ENCODE measurements at regions not wholly inside any gene's neighbourhood (a gene's known extent, or its start where the extent isn't known, plus 50 kb on each side); places are given as distances from the start of the nearest gene placed in this dataset.

- Histone ChIP-seq H3K4me3 (ENCODE audit: low read depth in 1 of 3, low read length in 3 of 3) (no peak overlapping the region), H3K9ac (ENCODE audit: low read depth in 1 of 2, low read length in 2 of 2) (no peak overlapping the region), H3K27me3 (ENCODE audit: control insufficient read depth in 4 of 4, insufficient read depth in 4 of 4, low read length in 3 of 4) (no peaks in the 10 kb centered on the region), H3K9me3 (ENCODE audit: control insufficient read depth in 4 of 4, low read length in 3 of 4) (no peaks in the 10 kb centered on the region), H3K4me1 (ENCODE audit: control insufficient read depth in 4 of 4, insufficient read depth in 4 of 4, low read length in 3 of 4) (peaks cover 0 to 2% (median 0%) of the 10 kb centered on the region in 4 donors), H3K36me3 (ENCODE audit: control insufficient read depth in 4 of 4, insufficient read depth in 3 of 4, low read depth in 1 of 4, low read length in 3 of 4) (no peaks in the 10 kb centered on the region), H3K27ac (ENCODE audit: low read depth in 1 of 2, low read length in 2 of 2) (no peak overlapping the region)
- DNase-seq (ENCODE audit: low spot score), result no peak
- no peak for TF ChIP-seq FOXA2 (IDR thresholded peaks at IDR 0.05)
- no peak for TF ChIP-seq MAX (IDR thresholded peaks at IDR 0.05)
- TF ChIP-seq NR2F2 (IDR thresholded peaks at IDR 0.05), result no peak
- no peak for TF ChIP-seq HNF4G (IDR thresholded peaks at IDR 0.05)
- no peak for TF ChIP-seq SP1 (IDR thresholded peaks at IDR 0.05)
- TF ChIP-seq EGR1 (IDR thresholded peaks at IDR 0.05; ENCODE audit: low read depth in 2 of 2), result no peak
- no peak for TF ChIP-seq RXRA (IDR thresholded peaks at IDR 0.05)
- TF ChIP-seq TAF1 (conservative IDR thresholded peaks at IDR 0.05), result no peak
- no peak for TF ChIP-seq CTCF (IDR thresholded peaks at IDR 0.05; ENCODE audit: low read depth, low read length, missing input control)
- no peak for TF ChIP-seq RAD21 (IDR thresholded peaks at IDR 0.05)
- no peak for TF ChIP-seq ZBTB33 (IDR thresholded peaks at IDR 0.05)
- TF ChIP-seq JUND (IDR thresholded peaks at IDR 0.05), result no peak
- WGBS, result 75% methylated on average over 10 of the region's 10 CpGs
These were observed 116.9 kb downstream of the EFNB1 start for GRCh38 chrX:68945603-68946228.

GRCh38 chrX:68945081-68945602, 116.3 kb downstream of the EFNB1 start:
- H3K27ac ChIP-seq (ENCODE audit: low read depth in 1 of 2, low read length in 2 of 2), result no peak overlapping the region
- H3K9ac ChIP-seq (ENCODE audit: low read depth in 1 of 2, low read length in 2 of 2), result no peak overlapping the region
- no peaks in the 10 kb centered on the region for H3K9me3 ChIP-seq (ENCODE audit: control insufficient read depth in 4 of 4, low read length in 3 of 4)
- H3K4me3 ChIP-seq (ENCODE audit: low read depth in 1 of 3, low read length in 3 of 3), result no peak overlapping the region
- no peak for DNase-seq (ENCODE audit: low spot score)
- H3K36me3 ChIP-seq (ENCODE audit: control insufficient read depth in 4 of 4, insufficient read depth in 3 of 4, low read depth in 1 of 4, low read length in 3 of 4), result no peaks in the 10 kb centered on the region
- WGBS, result 82% methylated on average over 2 of the region's 2 CpGs
- peaks cover 0 to 2% (median 0%) of the 10 kb centered on the region in 4 donors for H3K4me1 ChIP-seq (ENCODE audit: control insufficient read depth in 4 of 4, insufficient read depth in 4 of 4, low read length in 3 of 4)
- H3K27me3 ChIP-seq (ENCODE audit: control insufficient read depth in 4 of 4, insufficient read depth in 4 of 4, low read length in 3 of 4), result no peaks in the 10 kb centered on the region
- TF ChIP-seq GABPA (IDR thresholded peaks at IDR 0.05 in 1 of 2, conservative IDR thresholded peaks at IDR 0.05 in 1 of 2), result no peak
- TF ChIP-seq CTCF (IDR thresholded peaks at IDR 0.05; ENCODE audit: low read depth, low read length, missing input control), result no peak
- no peak for TF ChIP-seq RAD21 (IDR thresholded peaks at IDR 0.05)
- no peak for TF ChIP-seq HNF4G (IDR thresholded peaks at IDR 0.05)
- TF ChIP-seq ZBTB33 (IDR thresholded peaks at IDR 0.05), result no peak
- no peak for TF ChIP-seq REST (IDR thresholded peaks at IDR 0.05)
- no peak for TF ChIP-seq NR2F2 (IDR thresholded peaks at IDR 0.05)
- no peak for TF ChIP-seq HNF4A (conservative IDR thresholded peaks at IDR 0.05)
- no peak for TF ChIP-seq MAX (IDR thresholded peaks at IDR 0.05)
- TF ChIP-seq FOXA2 (IDR thresholded peaks at IDR 0.05), result no peak
- no peak for TF ChIP-seq JUND (IDR thresholded peaks at IDR 0.05)

Data from liver (tissue), 8 donors.